ENCODE measurements at regions not wholly inside any gene's neighbourhood (a gene's known extent, or its start where the extent isn't known, plus 50 kb on each side); places are given as distances from the start of the nearest gene placed in this dataset.

- Histone ChIP-seq H3K79me2 (ENCODE audit: control insufficient read depth, insufficient read depth, low read length) (no peaks in the 10 kb centered on the region), H3K4me2 (ENCODE audit: control insufficient read depth, insufficient read depth) (no peak overlapping the region), H3K4me3 (no peak overlapping the region), H3K27me3 (replicated peaks in 1 of 2; ENCODE audit: control insufficient read depth in 2 of 2, insufficient read depth in 2 of 2, low read length in 1 of 2) (no peaks in the 10 kb centered on the region), H3K9ac (ENCODE audit: control insufficient read depth, insufficient read depth, low read length) (no peak overlapping the region), H4K20me1 (ENCODE audit: control insufficient read depth, insufficient read depth) (no peaks in the 10 kb centered on the region), H3K9me3 (replicated peaks; ENCODE audit: control insufficient read depth, insufficient read depth, low read length) (no peaks in the 10 kb centered on the region; the same call in 2 of the 3 replicates), H3K27ac (ENCODE audit: control insufficient read depth, insufficient read depth) (no peak overlapping the region), H3K36me3 (ENCODE audit: control insufficient read depth in 2 of 2, insufficient read depth in 2 of 2, low read length in 1 of 2) (no peaks in the 10 kb centered on the region), H2AFZ (ENCODE audit: control insufficient read depth, low read depth, low read length) (no peak overlapping the region), H3K4me1 (ENCODE audit: control insufficient read depth, insufficient read depth, low read length) (no peaks in the 10 kb centered on the region)
- ChIA-PET CTCF (no interaction called here), RAD21 (ENCODE audit: unreplicated experiment) (no interaction called here), POLR2A (no interaction called here), SMC1A (ENCODE audit: uncharacterized antibody, unreplicated experiment) (no interaction called here)
- ATAC-seq (no peak), DNase-seq (ENCODE audit: low read depth, low spot score) (no peak), FAIRE-seq (no peak)
- WGBS (ENCODE audit: insufficient coverage, insufficient replicate concordance, low lambda C conversion rate, missing lambda C conversion rate), result 16% methylated on average over 4 of the region's 4 CpGs
- in situ Hi-C loops (cut with MboI) (no loop called here), intact Hi-C loops (cut with micrococcal nuclease; ENCODE audit: unreplicated experiment) (no loop called here)
- TF ChIP-seq ESRRA (IDR thresholded peaks at IDR 0.05; ENCODE audit: low read length) (no peak), CHD4 (IDR thresholded peaks at IDR 0.05) (no peak), ZBTB40 (IDR thresholded peaks at IDR 0.05; ENCODE audit: borderline replicate concordance) (no peak), ATF2 (IDR thresholded peaks at IDR 0.05; ENCODE audit: low read length) (no peak), EZH2 (IDR thresholded peaks at IDR 0.05; ENCODE audit: borderline replicate concordance, control insufficient read depth, low read depth, low read length) (no peak), TCF12 (IDR thresholded peaks at IDR 0.05; ENCODE audit: low read depth, low read length) (no peak), IRF4 (IDR thresholded peaks at IDR 0.05; ENCODE audit: low read depth, low read length) (no peak), NR2C1 (IDR thresholded peaks at IDR 0.05) (no peak)
- TF ChIP-seq, protein P1, sequence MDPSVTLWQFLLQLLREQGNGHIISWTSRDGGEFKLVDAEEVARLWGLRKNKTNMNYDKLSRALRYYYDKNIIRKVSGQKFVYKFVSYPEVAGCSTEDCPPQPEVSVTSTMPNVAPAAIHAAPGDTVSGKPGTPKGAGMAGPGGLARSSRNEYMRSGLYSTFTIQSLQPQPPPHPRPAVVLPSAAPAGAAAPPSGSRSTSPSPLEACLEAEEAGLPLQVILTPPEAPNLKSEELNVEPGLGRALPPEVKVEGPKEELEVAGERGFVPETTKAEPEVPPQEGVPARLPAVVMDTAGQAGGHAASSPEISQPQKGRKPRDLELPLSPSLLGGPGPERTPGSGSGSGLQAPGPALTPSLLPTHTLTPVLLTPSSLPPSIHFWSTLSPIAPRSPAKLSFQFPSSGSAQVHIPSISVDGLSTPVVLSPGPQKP (IDR thresholded peaks at IDR 0.05; ENCODE audit: low read depth, low read length), result no peak
- TF ChIP-seq, protein P2, sequence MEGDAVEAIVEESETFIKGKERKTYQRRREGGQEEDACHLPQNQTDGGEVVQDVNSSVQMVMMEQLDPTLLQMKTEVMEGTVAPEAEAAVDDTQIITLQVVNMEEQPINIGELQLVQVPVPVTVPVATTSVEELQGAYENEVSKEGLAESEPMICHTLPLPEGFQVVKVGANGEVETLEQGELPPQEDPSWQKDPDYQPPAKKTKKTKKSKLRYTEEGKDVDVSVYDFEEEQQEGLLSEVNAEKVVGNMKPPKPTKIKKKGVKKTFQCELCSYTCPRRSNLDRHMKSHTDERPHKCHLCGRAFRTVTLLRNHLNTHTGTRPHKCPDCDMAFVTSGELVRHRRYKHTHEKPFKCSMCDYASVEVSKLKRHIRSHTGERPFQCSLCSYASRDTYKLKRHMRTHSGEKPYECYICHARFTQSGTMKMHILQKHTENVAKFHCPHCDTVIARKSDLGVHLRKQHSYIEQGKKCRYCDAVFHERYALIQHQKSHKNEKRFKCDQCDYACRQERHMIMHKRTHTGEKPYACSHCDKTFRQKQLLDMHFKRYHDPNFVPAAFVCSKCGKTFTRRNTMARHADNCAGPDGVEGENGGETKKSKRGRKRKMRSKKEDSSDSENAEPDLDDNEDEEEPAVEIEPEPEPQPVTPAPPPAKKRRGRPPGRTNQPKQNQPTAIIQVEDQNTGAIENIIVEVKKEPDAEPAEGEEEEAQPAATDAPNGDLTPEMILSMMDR (IDR thresholded peaks at IDR 0.05 in 2 of 3, conservative IDR thresholded peaks at IDR 0.05 in 1 of 3; ENCODE audit: control insufficient read depth in 2 of 3, extremely low read depth in 1 of 3, insufficient read depth in 1 of 3, low read depth in 3 of 3, low read length in 3 of 3), result no peak
- no TSS peak for BruUV-seq (replicated peaks)
These were observed 1030.5 kb upstream of the TMEM132C start for GRCh38 chr12:127236491-127236890.
